GM18907 (cell line): ENCODE measurements at regions not wholly inside any gene's neighbourhood (a gene's known extent, or its start where the extent isn't known, plus 50 kb on each side); places are given as distances from the start of the nearest gene placed in this dataset.

Experiments used
- ATAC-seq: cut with Tn5 transposase; IDR thresholded peaks from one replicate; pipeline ENCODE4 v1.9.1; 2021; ENCODE audit warnings: mild to moderate bottlenecking, moderate library complexity; ENCODE audit not compliant: unreplicated experiment

- no peak for ATAC-seq
Measured at GRCh38 chr9:73020877-73021276, 68.0 kb upstream of the ALDH1A1 start.

- no peak for ATAC-seq
Measured at GRCh38 chr9:73014011-73014410, 61.2 kb upstream of the ALDH1A1 start.

- no peak for ATAC-seq
Measured at GRCh38 chr9:73011956-73012355, 59.1 kb upstream of the ALDH1A1 start.

GRCh38 chr9:73011181-73011750, 58.4 kb upstream of the ALDH1A1 start:
- no peak for ATAC-seq

- no peak for ATAC-seq
Measured at GRCh38 chr9:73009649-73010288, 56.9 kb upstream of the ALDH1A1 start.

GRCh38 chr9:73007966-73008672, 55.3 kb upstream of the ALDH1A1 start:
- no peak for ATAC-seq

- no peak for ATAC-seq
Measured at GRCh38 chr9:73006986-73007385, 54.1 kb upstream of the ALDH1A1 start.
